ENCODE measurements at regions not wholly inside any gene's neighbourhood (a gene's known extent, or its start where the extent isn't known, plus 50 kb on each side); places are given as distances from the start of the nearest gene placed in this dataset.
"Not testable (repeated sequence)": the region's sequence is repeated elsewhere in the genome, so short reads cannot be mapped to it uniquely, and the experiment has no call there.

GRCh38 chrX:26581091-26581490 is 365.1 kb downstream of the MAGEB5 start:
- DNase-seq, result no peak

GRCh38 chrX:26580021-26580420 is 364.1 kb downstream of the MAGEB5 start:
- DNase-seq, result no peak

- DNase-seq, result no peak
Measured at GRCh38 chrX:26574234-26574633, 358.3 kb downstream of the MAGEB5 start.

- DNase-seq, result no peak
Measured at GRCh38 chrX:26562156-26562555, 346.2 kb downstream of the MAGEB5 start.

GRCh38 chrX:26559855-26560254 is 343.9 kb downstream of the MAGEB5 start:
- DNase-seq, result no peak

- no peak for DNase-seq
Measured at GRCh38 chrX:26558719-26559386, 342.9 kb downstream of the MAGEB5 start.

- no peak for DNase-seq
Measured at GRCh38 chrX:26557691-26558321, 341.8 kb downstream of the MAGEB5 start.

- not testable (repeated sequence) for DNase-seq
Measured at GRCh38 chrX:26525768-26526167, 309.8 kb downstream of the MAGEB5 start.

- DNase-seq, result no peak
Measured at GRCh38 chrX:26522501-26522900, 306.5 kb downstream of the MAGEB5 start.

- no peak for DNase-seq
Measured at GRCh38 chrX:26511589-26512363, 295.8 kb downstream of the MAGEB5 start.

GRCh38 chrX:26470941-26471340 is 255.0 kb downstream of the MAGEB5 start:
- DNase-seq, result no peak

- DNase-seq, result no peak
Measured at GRCh38 chrX:26466387-26466786, 250.4 kb downstream of the MAGEB5 start.

- DNase-seq, result no peak
Measured at GRCh38 chrX:26445288-26445687, 229.3 kb downstream of the MAGEB5 start.

GRCh38 chrX:26444417-26444816 is 228.4 kb downstream of the MAGEB5 start:
- not testable (repeated sequence) for DNase-seq

- DNase-seq, result peak; percentile 1
Measured at GRCh38 chrX:26442340-26442739, 226.4 kb downstream of the MAGEB5 start.

GRCh38 chrX:26414534-26414933 is 198.6 kb downstream of the MAGEB5 start:
- no peak for DNase-seq

GRCh38 chrX:26411045-26411444 is 195.1 kb downstream of the MAGEB5 start:
- no peak for DNase-seq

- no peak for DNase-seq
Measured at GRCh38 chrX:26409636-26410035, 193.7 kb downstream of the MAGEB5 start.

GRCh38 chrX:26387906-26388305 is 171.9 kb downstream of the MAGEB5 start:
- no peak for DNase-seq

- no peak for DNase-seq
Measured at GRCh38 chrX:26376037-26376708, 160.2 kb downstream of the MAGEB5 start.

- DNase-seq, result no peak
Measured at GRCh38 chrX:26375346-26375745, 159.4 kb downstream of the MAGEB5 start.

GRCh38 chrX:26373829-26374228 is 157.9 kb downstream of the MAGEB5 start:
- DNase-seq, result no peak

- DNase-seq, result no peak
Measured at GRCh38 chrX:26352891-26353430, 137.0 kb downstream of the MAGEB5 start.
